A549 (cell line): ENCODE measurements at regions not wholly inside any gene's neighbourhood (a gene's known extent, or its start where the extent isn't known, plus 50 kb on each side); places are given as distances from the start of the nearest gene placed in this dataset.

Experiments
- ATAC-seq, 2 experiments: fragments of 200-7000 bp in 1 of 2; fragments of >200 bp in 1 of 2; cut with Nextera tagmentation in 1 of 2; cut with Tn5 transposase in 1 of 2; 3 replicates each; pipeline versions ENCODE4 v1.8.0 to v1.9.1; 2018 to 2020; ENCODE audit warnings: mild to moderate bottlenecking in 1 of 2, moderate library complexity in 1 of 2
- CTCF ChIA-PET: fragments of 300-600 bp; sonication (Branson Sonifier 250); formaldehyde crosslinking; extraction: SDS; loops from one replicate; lab custom pipeline; 2021; ENCODE audit warnings: antibody characterized with exemption, inconsistent platforms; lab: Yijun Ruan, JAX
- POLR2A ChIA-PET: fragments of 350-600 bp; formaldehyde crosslinking; extraction: SDS; loops from one replicate; lab custom pipeline; 2021; ENCODE audit warnings: antibody characterized with exemption, inconsistent platforms; lab: Yijun Ruan, JAX
- DNase-seq, 2 experiments: peaks; one replicate each; pipeline versions ENCODE4 v3.0.0 to v3.0.0-alpha.2; 2011 to 2016; ENCODE audit warnings: low read depth in 1 of 2, low spot score in 1 of 2
- FAIRE-seq: peaks from 2 replicates; lab custom pipeline; 2011; peaks lifted over from hg19 to GRCh38; lab: Jason Lieb, UNC
- H3K27ac ChIP-seq, 2 experiments: fragments of >200 bp; sonication (Bioruptor Twin); formaldehyde crosslinking; 3 replicates each; pipeline ENCODE4 v1.5.1; 2016 to 2017
- H3K4me1 ChIP-seq: fragments of >200 bp; sonication (Bioruptor Twin); formaldehyde crosslinking; 3 replicates; pipeline ENCODE4 v1.6.1; 2016
- H3K4me2 ChIP-seq: fragments of >200 bp; sonication (Bioruptor Twin); formaldehyde crosslinking; 3 replicates; pipeline ENCODE4 v1.6.1; 2016
- H3K4me3 ChIP-seq: fragments of >200 bp; sonication (Bioruptor Twin); formaldehyde crosslinking; 3 replicates; pipeline ENCODE4 v1.5.1; 2016
- H3K9me3 ChIP-seq: fragments of >200 bp; sonication (Bioruptor Twin); formaldehyde crosslinking; 3 replicates; pipeline ENCODE4 v1.6.1; 2016
- BHLHE40 ChIP-seq: IDR thresholded peaks from 2 replicates; pipeline ENCODE4 v1.6.1; 2012; ENCODE audit warnings: low read depth, low read length, inconsistent platforms
- CBX8 ChIP-seq: fragments of 200-600 bp; sonication (generic); IDR thresholded peaks from 2 replicates; pipeline ENCODE4 v1.6.1; 2016
- CHD4 ChIP-seq: fragments of 200-600 bp; sonication (generic); IDR thresholded peaks from 2 replicates; pipeline ENCODE4 v1.6.1; 2016; ENCODE audit warnings: antibody characterized with exemption, mild to moderate bottlenecking, borderline replicate concordance
- EHF ChIP-seq: fragments of 250-450 bp; sonication (Bioruptor Pico); IDR thresholded peaks from 2 replicates; pipeline ENCODE4 v1.5.0; 2020; ENCODE audit warnings: mild to moderate bottlenecking
- EP300 ChIP-seq, 2 experiments: fragments of >200 bp; sonication (Bioruptor Twin); formaldehyde crosslinking; IDR thresholded peaks; 2 replicates in 1 of 2; 3 replicates in 1 of 2; pipeline ENCODE4 v1.6.1; 2016 to 2017
- ESRRA ChIP-seq: fragments of 150-350 bp; IDR thresholded peaks from 2 replicates; pipeline ENCODE4 v1.6.1; 2014; ENCODE audit warnings: mild to moderate bottlenecking, low read length, borderline replicate concordance
- FOSL2 ChIP-seq, 2 experiments: fragments of 450-650 bp in 1 of 2; fragments of >200 bp in 1 of 2; sonication (Bioruptor Twin) in 1 of 2; formaldehyde crosslinking; IDR thresholded peaks; 2 replicates each; pipeline versions ENCODE4 v1.5.0 to v1.6.1; 2016 to 2020; ENCODE audit warnings: mild to moderate bottlenecking in 1 of 2, moderate library complexity in 1 of 2
- FOXS1 ChIP-seq: fragments of 250-450 bp; sonication (Bioruptor Pico); IDR thresholded peaks from 2 replicates; pipeline ENCODE4 v1.5.0; 2020; ENCODE audit warnings: mild to moderate bottlenecking, moderate library complexity
- HEYL ChIP-seq: fragments of 250-450 bp; sonication (Bioruptor Pico); IDR thresholded peaks from 2 replicates; pipeline ENCODE4 v1.8.0; 2021; ENCODE audit warnings: mild to moderate bottlenecking, moderate library complexity
- HOXA7 ChIP-seq: fragments of 250-450 bp; sonication (Bioruptor Pico); IDR thresholded peaks from 2 replicates; pipeline ENCODE4 v1.5.0; 2020; ENCODE audit warnings: mild to moderate bottlenecking, moderate library complexity
- HOXB5 ChIP-seq: fragments of 250-450 bp; sonication (Bioruptor Pico); IDR thresholded peaks from 2 replicates; pipeline ENCODE4 v1.5.0; 2020; ENCODE audit warnings: mild to moderate bottlenecking, moderate library complexity
- JUN ChIP-seq, 2 experiments: fragments of >200 bp; sonication (Bioruptor Twin); formaldehyde crosslinking; IDR thresholded peaks; 2 replicates in 1 of 2; 3 replicates in 1 of 2; pipeline ENCODE4 v1.6.1; 2016 to 2017
- KDM1A ChIP-seq: fragments of 200-600 bp; sonication (generic); IDR thresholded peaks from 2 replicates; pipeline ENCODE4 v1.6.1; 2016; ENCODE audit warnings: low read depth, mild to moderate bottlenecking
- MAZ ChIP-seq: fragments of 150-350 bp; IDR thresholded peaks from 2 replicates; pipeline ENCODE4 v1.6.1; 2014; ENCODE audit warnings: antibody characterized with exemption, low read depth, low read length, borderline replicate concordance
- PBX3 ChIP-seq: IDR thresholded peaks from 2 replicates; pipeline ENCODE4 v1.6.1; 2012
- RAD21 ChIP-seq, 2 experiments: fragments of >200 bp in 1 of 2; sonication (Bioruptor Twin) in 1 of 2; formaldehyde crosslinking in 1 of 2; IDR thresholded peaks in 1 of 2; conservative IDR thresholded peaks in 1 of 2; 2 replicates in 1 of 2; 3 replicates in 1 of 2; pipeline ENCODE4 v1.6.1; 2012 to 2018; ENCODE audit warnings: inconsistent platforms in 1 of 2
- SREBF2 ChIP-seq: fragments of 450-650 bp; IDR thresholded peaks from 2 replicates; pipeline ENCODE4 v1.6.1; 2014; ENCODE audit warnings: mild to moderate bottlenecking, moderate library complexity
- ZNF302 ChIP-seq: fragments of 250-450 bp; sonication (Bioruptor Pico); IDR thresholded peaks from 2 replicates; pipeline ENCODE4 v1.9.0; 2021; ENCODE audit warnings: inconsistent platforms, mild to moderate bottlenecking, moderate library complexity
- ZSCAN20 ChIP-seq: fragments of 250-450 bp; sonication (Bioruptor Pico); IDR thresholded peaks from 2 replicates; pipeline ENCODE4 v1.8.0; 2022; ENCODE audit warnings: mild to moderate bottlenecking, moderate library complexity
- WGBS: methylation state at CpG from one replicate; pipeline ENCODE4 v1.1.6; 2017; ENCODE audit errors: missing lambda C conversion rate; 5-methylcytosine and 5-hydroxymethylcytosine counted together
- TF ChIP-seq, protein P1 (sequence below): IDR thresholded peaks from 2 replicates; pipeline ENCODE4 v1.6.1; 2012; ENCODE audit warnings: low read depth, borderline replicate concordance

DNA sequence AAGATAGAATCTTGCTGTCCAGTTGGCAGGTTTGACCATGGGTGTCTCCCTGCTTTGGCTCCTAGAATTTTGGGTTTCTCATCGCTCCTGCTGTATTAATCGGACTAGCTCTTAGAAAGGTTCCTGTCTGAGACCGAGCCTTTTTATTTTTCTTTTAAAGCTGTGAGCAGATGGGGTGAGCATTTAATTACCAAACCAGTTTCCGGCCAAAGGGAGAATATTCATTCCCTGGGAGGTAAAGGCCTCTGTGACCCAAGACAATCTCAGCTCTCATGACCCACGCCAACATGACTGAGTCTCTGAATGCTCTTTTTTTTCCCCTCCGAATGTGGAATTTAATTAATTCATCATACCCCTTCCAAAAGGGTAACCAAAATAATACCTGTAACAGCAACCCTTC lies 464.7 kb upstream of the TMEM132C start:
- CTCF ChIA-PET: no interaction called here
- no peak overlapping the region for H3K27ac ChIP-seq
- no peak overlapping the region for H3K4me3 ChIP-seq
- FAIRE-seq (no peak), ATAC-seq (no peak), DNase-seq (no peak)
- no peaks in the 10 kb centered on the region for H3K4me1 ChIP-seq
- POLR2A ChIA-PET: no interaction called here
- H3K4me2 ChIP-seq: no peak overlapping the region
- H3K9me3 ChIP-seq: no peaks in the 10 kb centered on the region
- TF ChIP-seq MAZ: no peak
- TF ChIP-seq ZNF302 (CRISPR knock-in tag): no peak
- no peak for TF ChIP-seq CHD4
- TF ChIP-seq PBX3: no peak
- TF ChIP-seq HEYL: no peak
- TF ChIP-seq HOXB5 (CRISPR knock-in tag): no peak
- no peak for TF ChIP-seq BHLHE40
- no peak for TF ChIP-seq KDM1A
- TF ChIP-seq FOXS1 (CRISPR knock-in tag): no peak
- TF ChIP-seq SREBF2: no peak
- TF ChIP-seq, protein P1, sequence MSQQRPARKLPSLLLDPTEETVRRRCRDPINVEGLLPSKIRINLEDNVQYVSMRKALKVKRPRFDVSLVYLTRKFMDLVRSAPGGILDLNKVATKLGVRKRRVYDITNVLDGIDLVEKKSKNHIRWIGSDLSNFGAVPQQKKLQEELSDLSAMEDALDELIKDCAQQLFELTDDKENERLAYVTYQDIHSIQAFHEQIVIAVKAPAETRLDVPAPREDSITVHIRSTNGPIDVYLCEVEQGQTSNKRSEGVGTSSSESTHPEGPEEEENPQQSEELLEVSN: no peak
- no peak for TF ChIP-seq FOSL2 (IDR thresholded peaks at IDR 0.05)
- no peak for TF ChIP-seq FOSL2 (CRISPR knock-in tag; IDR thresholded peaks at IDR 0.05)
- 20% methylated on average over 6 of the region's 6 CpGs for WGBS

GRCh38 chr12:127803545-127803944 lies 463.4 kb upstream of the TMEM132C start:
- no peak overlapping the region for H3K4me2 ChIP-seq
- H3K4me1 ChIP-seq: no peaks in the 10 kb centered on the region
- no peaks in the 10 kb centered on the region for H3K9me3 ChIP-seq
- WGBS: 7% methylated on average over 3 of the region's 3 CpGs
- H3K27ac ChIP-seq: no peak overlapping the region
- CTCF ChIA-PET: no interaction called here
- H3K4me3 ChIP-seq: no peak overlapping the region
- FAIRE-seq (no peak), ATAC-seq (no peak), DNase-seq (no peak)
- POLR2A ChIA-PET: no interaction called here
- no peak for TF ChIP-seq CBX8
- TF ChIP-seq HOXA7: no peak

- H3K27ac ChIP-seq: no peak overlapping the region
- WGBS: 13% methylated on average over 1 of the region's 1 CpG
- ATAC-seq (no peak), FAIRE-seq (no peak), DNase-seq (peak in 1 of 2 experiments; percentile 23)
- H3K4me1 ChIP-seq: no peaks in the 10 kb centered on the region
- POLR2A ChIA-PET: no interaction called here
- H3K4me2 ChIP-seq: no peak overlapping the region
- TF ChIP-seq, protein P1: no peak
- TF ChIP-seq ZSCAN20 (CRISPR knock-in tag): no peak
- TF ChIP-seq EHF (CRISPR knock-in tag): no peak
- TF ChIP-seq EP300 (IDR thresholded peaks at IDR 0.05): no peak
- TF ChIP-seq JUN (IDR thresholded peaks at IDR 0.05): no peak
- no peak for TF ChIP-seq ESRRA
- no peak for TF ChIP-seq RAD21 (conservative IDR thresholded peaks at IDR 0.05 in 1 of 2, IDR thresholded peaks at IDR 0.05 in 1 of 2)
- no peak for TF ChIP-seq ZNF302 (CRISPR knock-in tag)
- no peaks in the 10 kb centered on the region; the same call in 2 of the 3 replicates for H3K9me3 ChIP-seq
- H3K4me3 ChIP-seq: no peak overlapping the region
- CTCF ChIA-PET: interaction anchor here (1.1 kb wide), 1 partner anchor 10 kb away, joined by 4 read pairs; no protein-coding TSS in a partner anchor
These were observed 457.7 kb upstream of the TMEM132C start for GRCh38 chr12:127809275-127809674.
